ENCODE measurements at regions not wholly inside any gene's neighbourhood (a gene's known extent, or its start where the extent isn't known, plus 50 kb on each side); places are given as distances from the start of the nearest gene placed in this dataset.

DNA sequence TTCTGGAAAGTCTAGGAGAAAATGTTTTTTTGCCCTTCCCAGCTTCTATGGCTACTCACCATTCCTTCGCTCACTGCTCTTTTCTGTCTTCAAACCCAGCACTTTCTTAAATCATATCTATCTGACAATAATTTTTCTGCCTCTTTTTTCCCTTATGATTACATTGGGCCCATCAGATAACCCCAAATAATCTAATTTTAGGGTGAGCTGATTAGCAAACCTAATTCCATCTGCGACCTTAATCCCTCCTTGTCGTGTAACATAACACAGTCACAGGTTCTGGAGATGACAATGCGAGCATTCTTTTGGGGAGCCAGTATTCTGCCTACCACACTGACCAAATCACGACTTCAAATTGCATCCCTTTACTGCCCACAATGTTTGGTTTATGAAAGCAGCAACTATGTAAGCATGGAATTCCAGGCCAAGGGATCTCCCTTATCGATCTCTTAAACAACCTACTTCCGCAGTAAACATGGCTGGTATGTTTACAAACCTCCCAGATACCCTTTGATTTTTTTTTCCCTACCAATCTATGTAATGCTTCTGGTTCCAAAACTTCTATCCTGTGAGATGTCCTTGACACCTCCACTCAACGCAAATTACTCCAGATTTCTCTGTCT, 2122.2 kb downstream of the MAT2B start:
- no peak for DNase-seq (ENCODE audit: low read depth)

DNA sequence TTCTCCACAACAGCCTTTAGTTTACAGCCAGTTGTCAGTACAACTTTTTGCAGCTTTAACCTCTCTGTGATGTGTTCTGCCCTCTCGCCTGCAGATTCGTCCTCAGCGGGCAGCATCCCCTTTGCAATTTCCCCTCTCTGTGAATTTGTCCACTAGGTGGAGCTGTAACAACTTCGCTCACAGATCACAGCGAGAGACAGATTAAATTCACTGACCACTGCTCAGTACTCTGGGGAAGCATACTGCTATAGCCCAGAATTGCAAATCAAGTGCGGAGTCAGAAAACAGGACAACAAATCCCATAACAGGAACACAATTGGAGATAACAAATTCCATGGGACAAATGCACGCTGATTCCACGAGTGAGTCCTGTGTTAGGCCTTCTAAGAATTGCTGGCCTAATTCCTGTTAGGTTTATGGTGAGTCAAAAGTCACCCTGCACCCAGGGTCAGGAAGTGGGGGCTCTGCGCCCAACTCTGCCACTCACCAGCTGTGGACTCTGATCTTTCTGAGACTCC, 2124.9 kb downstream of the MAT2B start:
- TF ChIP-seq, protein P1, sequence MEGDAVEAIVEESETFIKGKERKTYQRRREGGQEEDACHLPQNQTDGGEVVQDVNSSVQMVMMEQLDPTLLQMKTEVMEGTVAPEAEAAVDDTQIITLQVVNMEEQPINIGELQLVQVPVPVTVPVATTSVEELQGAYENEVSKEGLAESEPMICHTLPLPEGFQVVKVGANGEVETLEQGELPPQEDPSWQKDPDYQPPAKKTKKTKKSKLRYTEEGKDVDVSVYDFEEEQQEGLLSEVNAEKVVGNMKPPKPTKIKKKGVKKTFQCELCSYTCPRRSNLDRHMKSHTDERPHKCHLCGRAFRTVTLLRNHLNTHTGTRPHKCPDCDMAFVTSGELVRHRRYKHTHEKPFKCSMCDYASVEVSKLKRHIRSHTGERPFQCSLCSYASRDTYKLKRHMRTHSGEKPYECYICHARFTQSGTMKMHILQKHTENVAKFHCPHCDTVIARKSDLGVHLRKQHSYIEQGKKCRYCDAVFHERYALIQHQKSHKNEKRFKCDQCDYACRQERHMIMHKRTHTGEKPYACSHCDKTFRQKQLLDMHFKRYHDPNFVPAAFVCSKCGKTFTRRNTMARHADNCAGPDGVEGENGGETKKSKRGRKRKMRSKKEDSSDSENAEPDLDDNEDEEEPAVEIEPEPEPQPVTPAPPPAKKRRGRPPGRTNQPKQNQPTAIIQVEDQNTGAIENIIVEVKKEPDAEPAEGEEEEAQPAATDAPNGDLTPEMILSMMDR (conservative IDR thresholded peaks at IDR 0.05; ENCODE audit: control insufficient read depth, insufficient read depth, low read depth, low read length): peak; percentile 78
- DNase-seq (ENCODE audit: low read depth): peak; percentile 56
- no peak overlapping the region for H3K4me3 ChIP-seq (ENCODE audit: control insufficient read depth, low read depth, low read length)

More for the DNA sequence above, 2122.2 kb downstream of the MAT2B start:
- TF ChIP-seq, protein P1 (conservative IDR thresholded peaks at IDR 0.05; ENCODE audit: control insufficient read depth, insufficient read depth, low read depth, low read length): no peak
- H3K4me3 ChIP-seq (ENCODE audit: control insufficient read depth, low read depth, low read length): no peak overlapping the region

DNA sequence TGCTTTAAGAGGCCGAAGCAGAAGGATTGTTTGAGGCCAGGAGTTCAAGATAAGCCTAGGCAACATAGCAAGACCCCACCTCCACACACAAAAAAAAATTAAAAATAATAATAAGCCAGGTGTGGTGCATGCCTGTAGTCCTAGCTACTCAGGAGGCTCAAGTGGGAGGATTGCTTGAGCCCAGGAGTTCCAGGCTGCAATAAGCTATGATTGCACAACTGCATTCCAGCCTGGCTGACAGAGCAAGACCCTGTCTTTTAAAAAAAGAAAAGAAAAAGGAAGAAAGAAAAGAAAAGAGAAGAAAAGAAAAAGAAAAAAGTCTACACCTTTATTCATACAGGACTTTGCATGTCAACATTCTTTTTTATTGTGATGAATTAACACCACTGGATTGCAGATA, 2125.8 kb downstream of the MAT2B start:
- DNase-seq (ENCODE audit: low read depth): no peak
- TF ChIP-seq, protein P1 (conservative IDR thresholded peaks at IDR 0.05; ENCODE audit: control insufficient read depth, insufficient read depth, low read depth, low read length): no peak
- H3K4me3 ChIP-seq (ENCODE audit: control insufficient read depth, low read depth, low read length): no peak overlapping the region

DNA sequence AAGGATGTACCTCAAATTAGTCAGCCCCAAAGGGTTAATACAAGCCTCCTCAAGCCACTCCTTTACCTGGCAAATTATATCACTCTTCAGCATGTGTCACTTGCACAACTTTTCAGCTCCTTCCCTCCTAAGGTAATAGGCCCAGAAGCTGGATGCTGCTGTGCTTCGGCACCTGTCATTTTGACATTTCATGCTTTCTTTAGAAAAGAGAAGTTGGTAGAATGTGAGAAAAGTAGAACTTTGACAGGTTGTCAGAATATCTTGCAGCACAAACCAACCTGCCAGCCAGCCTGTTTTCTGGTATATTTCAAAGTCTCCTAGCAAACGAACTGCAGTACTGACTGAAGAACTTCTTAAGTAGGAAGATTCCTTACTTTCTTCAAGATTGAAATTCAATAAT, 2136.9 kb downstream of the MAT2B start:
- TF ChIP-seq, protein P1 (conservative IDR thresholded peaks at IDR 0.05; ENCODE audit: control insufficient read depth, insufficient read depth, low read depth, low read length): no peak
- no peak for DNase-seq (ENCODE audit: low read depth)
- no peak overlapping the region for H3K4me3 ChIP-seq (ENCODE audit: control insufficient read depth, low read depth, low read length)

DNA sequence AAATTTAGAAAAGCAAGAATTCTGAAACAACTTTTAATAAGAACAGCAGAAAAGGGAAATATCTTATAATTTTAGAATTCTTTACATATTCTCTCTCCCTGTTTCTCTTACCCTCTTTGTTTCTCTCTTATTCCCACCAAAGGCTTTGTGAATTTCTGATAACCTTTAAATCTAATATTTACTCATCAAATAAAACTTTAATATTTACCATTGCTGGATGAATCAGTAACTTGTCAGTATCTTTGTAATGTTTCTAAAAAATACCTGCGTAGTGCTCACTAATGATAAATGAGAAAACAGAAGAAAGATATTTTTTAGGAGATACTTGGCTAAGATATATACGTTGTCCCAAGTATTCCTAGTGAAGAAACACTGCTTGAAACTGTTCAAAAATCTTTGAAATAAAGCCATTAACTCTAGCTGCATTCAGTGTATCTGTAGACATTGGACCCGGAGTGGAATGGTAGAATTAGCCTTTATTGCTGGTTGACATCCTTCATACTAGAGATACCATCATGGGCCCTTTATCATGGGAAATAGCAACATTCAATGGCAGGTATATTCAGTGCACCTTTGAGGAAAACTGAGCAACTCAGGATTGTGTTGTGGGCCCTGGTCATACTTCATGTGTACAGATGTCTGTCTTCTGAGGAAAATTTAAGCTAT, 2160.4 kb downstream of the MAT2B start:
- TF ChIP-seq, protein P1 (conservative IDR thresholded peaks at IDR 0.05; ENCODE audit: control insufficient read depth, insufficient read depth, low read depth, low read length): no peak
- no peak overlapping the region for H3K4me3 ChIP-seq (ENCODE audit: control insufficient read depth, low read depth, low read length)
- DNase-seq (ENCODE audit: low read depth): no peak

DNA sequence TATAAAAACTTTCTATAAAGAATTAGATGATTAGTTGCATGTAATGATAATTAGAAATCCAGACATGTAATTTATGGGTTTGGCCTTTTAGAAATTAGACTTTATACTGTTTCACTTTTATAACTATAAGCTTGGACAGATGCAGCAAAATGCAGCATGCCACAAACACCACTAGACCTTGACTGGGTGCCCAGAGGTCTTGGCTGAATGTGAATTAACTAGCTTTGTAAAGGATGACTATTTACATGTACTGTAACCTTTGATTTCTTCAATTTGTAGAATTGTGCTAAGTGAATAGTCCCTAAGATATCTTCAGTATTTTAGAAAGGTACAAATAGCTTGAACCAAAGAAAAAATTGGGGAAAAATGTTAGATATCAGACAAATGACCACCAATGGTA, 2168.1 kb downstream of the MAT2B start:
- no peak overlapping the region for H3K4me3 ChIP-seq (ENCODE audit: control insufficient read depth, low read depth, low read length)
- no peak for DNase-seq (ENCODE audit: low read depth)
- TF ChIP-seq, protein P1 (conservative IDR thresholded peaks at IDR 0.05; ENCODE audit: control insufficient read depth, insufficient read depth, low read depth, low read length): no peak
